NCI-H82 treated with DMSO at 0.1 percent for 48 hours (cell line): ENCODE measurements at regions not wholly inside any gene's neighbourhood (a gene's known extent, or its start where the extent isn't known, plus 50 kb on each side); places are given as distances from the start of the nearest gene placed in this dataset.

Experiments used
- DNase-seq: peaks from one replicate; lab custom pipeline; 2025; ENCODE audit not compliant: unreplicated experiment; lab: John Stamatoyannopoulos, UW

- DNase-seq = no peak
Measured at GRCh38 chr1:244191581-244191980, 140.5 kb downstream of the ZBTB18 start.

- no peak for DNase-seq
Measured at GRCh38 chr1:244192325-244192724, 141.2 kb downstream of the ZBTB18 start.

- no peak for DNase-seq
Measured at GRCh38 chr1:244196571-244197285, 145.6 kb downstream of the ZBTB18 start.

- no peak for DNase-seq
Measured at GRCh38 chr1:244197851-244198375, 146.8 kb downstream of the ZBTB18 start.

GRCh38 chr1:244199902-244200301 is 148.8 kb downstream of the ZBTB18 start:
- no peak for DNase-seq

- no peak for DNase-seq
Measured at GRCh38 chr1:244200596-244200995, 149.5 kb downstream of the ZBTB18 start.

GRCh38 chr1:244201750-244202149 is 150.7 kb downstream of the ZBTB18 start:
- DNase-seq = no peak

GRCh38 chr1:244204004-244204403 is 152.9 kb downstream of the ZBTB18 start:
- no peak for DNase-seq

- DNase-seq = no peak
Measured at GRCh38 chr1:244205171-244205570, 154.1 kb downstream of the ZBTB18 start.

- DNase-seq = no peak
Measured at GRCh38 chr1:244205906-244206305, 154.8 kb downstream of the ZBTB18 start.

GRCh38 chr1:244207042-244207934 is 156.2 kb downstream of the ZBTB18 start:
- DNase-seq = no peak

- no peak for DNase-seq
Measured at GRCh38 chr1:244207935-244208244, 156.8 kb downstream of the ZBTB18 start.

GRCh38 chr1:244209955-244210354 is 158.9 kb downstream of the ZBTB18 start:
- no peak for DNase-seq

GRCh38 chr1:244210884-244211558 is 159.9 kb downstream of the ZBTB18 start:
- DNase-seq = no peak

GRCh38 chr1:244211559-244211944 is 160.5 kb downstream of the ZBTB18 start:
- DNase-seq = no peak

- no peak for DNase-seq
Measured at GRCh38 chr1:244212219-244212618, 161.1 kb downstream of the ZBTB18 start.

- DNase-seq = no peak
Measured at GRCh38 chr1:244212797-244213475, 161.9 kb downstream of the ZBTB18 start.

- no peak for DNase-seq
Measured at GRCh38 chr1:244214009-244214967, 163.2 kb downstream of the ZBTB18 start.

- DNase-seq = no peak
Measured at GRCh38 chr1:244216836-244217235, 165.8 kb downstream of the ZBTB18 start.

GRCh38 chr1:244217711-244218110 is 166.6 kb downstream of the ZBTB18 start:
- DNase-seq = no peak
